H1 (cell line): ENCODE measurements at regions not wholly inside any gene's neighbourhood (a gene's known extent, or its start where the extent isn't known, plus 50 kb on each side); places are given as distances from the start of the nearest gene placed in this dataset.

Experiments used
- CTCF ChIA-PET: fragments of 300-600 bp; sonication (Branson Sonifier 250); formaldehyde crosslinking; loops from one replicate; lab custom pipeline; 2021; ENCODE audit not compliant: partially characterized antibody; lab: Charles Lee
- POLR2A ChIA-PET: fragments of 300-600 bp; sonication (Branson Sonifier 250); formaldehyde crosslinking; loops from one replicate; lab custom pipeline; 2021; ENCODE audit warnings: inconsistent platforms; ENCODE audit not compliant: partially characterized antibody; lab: Charles Lee
- DNase-seq, 2 experiments: peaks; one replicate each; pipeline versions ENCODE4 v3.0.0 to v3.0.0-alpha.2; 2010 to 2022; ENCODE audit warnings: low spot score in 2 of 2, low read depth in 1 of 2, mixed read lengths in 1 of 2
- FAIRE-seq: peaks from 2 replicates; lab custom pipeline; 2011; peaks lifted over from hg19 to GRCh38; lab: Jason Lieb, UNC
- H2AFZ ChIP-seq: 2 replicates; pipeline ENCODE4 v1.8.1; 2012; ENCODE audit warnings: low read length, inconsistent platforms
- H2AK5ac ChIP-seq: 2 replicates; pipeline ENCODE4 v1.6.1; 2013; ENCODE audit warnings: low read depth, low read length
- H2BK120ac ChIP-seq: replicated peaks from 2 replicates; pipeline ENCODE3; 2013; ENCODE audit warnings: low read depth, low read length, inconsistent platforms
- H2BK12ac ChIP-seq: 2 replicates; pipeline ENCODE4 v1.6.1; 2013; ENCODE audit warnings: low read depth, low read length
- H2BK15ac ChIP-seq: 2 replicates; pipeline ENCODE4 v1.6.1; 2013; ENCODE audit warnings: low read length
- H2BK20ac ChIP-seq: 2 replicates; pipeline ENCODE4 v1.6.1; 2013; ENCODE audit warnings: low read length
- H2BK5ac ChIP-seq: 2 replicates; pipeline ENCODE4 v1.6.1; 2013; ENCODE audit warnings: low read depth, low read length
- H3K14ac ChIP-seq: 2 replicates; pipeline ENCODE4 v1.6.1; 2013; ENCODE audit warnings: inconsistent platforms; ENCODE audit not compliant: insufficient read length
- H3K18ac ChIP-seq: 2 replicates; pipeline ENCODE4 v1.6.1; 2013; ENCODE audit warnings: low read length; ENCODE audit errors: extremely low read depth
- H3K23ac ChIP-seq: 2 replicates; pipeline ENCODE4 v1.6.1; 2013; ENCODE audit warnings: inconsistent platforms; ENCODE audit not compliant: insufficient read length
- H3K23me2 ChIP-seq: 2 replicates; pipeline ENCODE4 v1.6.1; 2013; ENCODE audit warnings: low read depth, low read length
- H3K27ac ChIP-seq: 2 replicates; pipeline ENCODE4 v1.6.1; 2011; ENCODE audit warnings: low read depth, low read length, inconsistent platforms
- H3K27me3 ChIP-seq, 4 experiments: replicated peaks in 1 of 4; 1 replicate in 1 of 4; 2 replicates in 3 of 4; pipeline versions ENCODE4 v1.6.1 to v1.8.1; 2011 to 2013; ENCODE audit warnings: low read length in 3 of 4, mild to moderate bottlenecking in 3 of 4, inconsistent platforms in 2 of 4, mixed read lengths in 2 of 4, moderate library complexity in 1 of 4; ENCODE audit not compliant: control insufficient read depth in 3 of 4, insufficient read depth in 3 of 4; ENCODE audit errors: extremely low read depth in 1 of 4
- H3K36me3 ChIP-seq, 4 experiments: 2 replicates each; pipeline versions ENCODE4 v1.6.1 to v1.8.1; 2011 to 2013; ENCODE audit warnings: mild to moderate bottlenecking in 4 of 4, low read length in 3 of 4, moderate library complexity in 2 of 4, control low read depth in 1 of 4, inconsistent platforms in 1 of 4; ENCODE audit not compliant: insufficient read depth in 4 of 4, control insufficient read depth in 2 of 4
- H3K4ac ChIP-seq: replicated peaks from 2 replicates; pipeline ENCODE3; 2013; ENCODE audit warnings: low read length, low read depth, mixed read lengths, inconsistent platforms; ENCODE audit not compliant: insufficient read length
- H3K4me1 ChIP-seq, 4 experiments: replicated peaks in 1 of 4; 1 replicate in 1 of 4; 2 replicates in 3 of 4; pipeline versions ENCODE4 v1.6.1 to v1.8.1; 2011 to 2013; ENCODE audit warnings: low read length in 3 of 4, inconsistent platforms in 2 of 4, mixed read lengths in 1 of 4; ENCODE audit not compliant: insufficient read depth in 4 of 4, control insufficient read depth in 3 of 4
- H3K4me2 ChIP-seq, 2 experiments: 2 replicates each; pipeline versions ENCODE4 v1.6.1 to v1.8.1; 2011 to 2013; ENCODE audit warnings: low read depth in 2 of 2, low read length in 2 of 2, control low read depth in 1 of 2, inconsistent platforms in 1 of 2, mild to moderate bottlenecking in 1 of 2; ENCODE audit not compliant: insufficient read depth in 1 of 2
- H3K4me3 ChIP-seq, 4 experiments: fragments of 200-600, 300-600 bp in 1 of 4; sonication (generic), shearing (Covaris generic), sonication (Bioruptor Twin) in 1 of 4; 2 replicates each; pipeline versions ENCODE4 v1.5.1 to v1.8.1; 2011 to 2016; ENCODE audit warnings: low read length in 4 of 4, low read depth in 3 of 4, control low read depth in 2 of 4, inconsistent platforms in 2 of 4, mild to moderate bottlenecking in 2 of 4, mixed read lengths in 1 of 4, moderate library complexity in 1 of 4; ENCODE audit not compliant: insufficient read depth in 2 of 4; ENCODE audit errors: extremely low read depth in 1 of 4
- H3K56ac ChIP-seq: replicated peaks from 2 replicates; pipeline ENCODE3; 2013; ENCODE audit warnings: low read depth, mild to moderate bottlenecking, mixed read lengths, low read length, inconsistent platforms; ENCODE audit not compliant: insufficient read length
- H3K79me1 ChIP-seq: 2 replicates; pipeline ENCODE4 v1.6.1; 2013; ENCODE audit warnings: low read depth, low read length, control low read depth
- H3K79me2 ChIP-seq, 2 experiments: 2 replicates each; pipeline versions ENCODE4 v1.6.1 to v1.8.1; 2012 to 2013; ENCODE audit warnings: low read length in 2 of 2, mild to moderate bottlenecking in 2 of 2, inconsistent platforms in 1 of 2; ENCODE audit not compliant: insufficient read depth in 2 of 2, control insufficient read depth in 1 of 2
- H3K9ac ChIP-seq, 4 experiments: replicated peaks in 1 of 4; 1 replicate in 1 of 4; 2 replicates in 3 of 4; pipeline versions ENCODE4 v1.6.1 to v1.8.1; 2011 to 2013; ENCODE audit warnings: low read depth in 3 of 4, low read length in 3 of 4, control low read depth in 2 of 4, mild to moderate bottlenecking in 2 of 4, moderate library complexity in 2 of 4, inconsistent platforms in 1 of 4; ENCODE audit errors: extremely low read depth in 1 of 4
- H3K9me3 ChIP-seq, 2 experiments: 2 replicates each; pipeline versions ENCODE4 v1.6.1 to v1.8.1; 2012 to 2013; ENCODE audit warnings: mild to moderate bottlenecking in 2 of 2, moderate library complexity in 2 of 2, control low read depth in 1 of 2, inconsistent platforms in 1 of 2, low read depth in 1 of 2, low read length in 1 of 2, mixed read lengths in 1 of 2; ENCODE audit not compliant: insufficient read depth in 2 of 2
- H4K20me1 ChIP-seq, 2 experiments: replicated peaks in 1 of 2; 2 replicates each; pipeline versions ENCODE3 to v1.8.1; 2011 to 2013; ENCODE audit warnings: inconsistent platforms in 2 of 2, low read length in 2 of 2, mild to moderate bottlenecking in 1 of 2; ENCODE audit not compliant: insufficient read depth in 2 of 2, control insufficient read depth in 1 of 2
- H4K5ac ChIP-seq: 2 replicates; pipeline ENCODE4 v1.6.1; 2013; ENCODE audit warnings: low read length, low read depth, mixed read lengths, inconsistent platforms; ENCODE audit not compliant: insufficient read length
- H4K8ac ChIP-seq: 2 replicates; pipeline ENCODE4 v1.8.0; 2013; ENCODE audit warnings: mild to moderate bottlenecking, moderate library complexity, low read length, inconsistent platforms; ENCODE audit not compliant: insufficient read depth; ENCODE audit errors: extremely low read depth
- H4K91ac ChIP-seq: replicated peaks from 2 replicates; pipeline ENCODE3; 2013; ENCODE audit warnings: low read length, mixed read lengths, inconsistent platforms; ENCODE audit not compliant: insufficient read length
- BRCA1 ChIP-seq: IDR thresholded peaks from 2 replicates; pipeline ENCODE4 v1.6.1; 2012; ENCODE audit warnings: low read depth, low read length, improper control_type of control experiment
- CHD1 ChIP-seq: IDR thresholded peaks from 2 replicates; pipeline ENCODE4 v1.6.1; 2012; ENCODE audit warnings: low read depth, low read length, improper control_type of control experiment
- CREB1 ChIP-seq: IDR thresholded peaks from 2 replicates; pipeline ENCODE4 v1.6.1; 2012; ENCODE audit warnings: inconsistent platforms
- EGR1 ChIP-seq: IDR thresholded peaks from 2 replicates; pipeline ENCODE4 v1.6.1; 2011; ENCODE audit warnings: low read depth, low read length, borderline replicate concordance
- GABPA ChIP-seq: IDR thresholded peaks from 2 replicates; pipeline ENCODE4 v1.6.1; 2011; ENCODE audit warnings: mild to moderate bottlenecking, low read length, moderate library complexity, borderline replicate concordance; ENCODE audit not compliant: insufficient read depth
- GTF2F1 ChIP-seq: IDR thresholded peaks from 2 replicates; pipeline ENCODE4 v1.6.1; 2012; ENCODE audit warnings: low read depth, low read length, improper control_type of control experiment, borderline replicate concordance
- JUN ChIP-seq: IDR thresholded peaks from 2 replicates; pipeline ENCODE4 v1.6.1; 2011; ENCODE audit warnings: low read depth, mild to moderate bottlenecking, improper control_type of control experiment, low read length
- KDM1A ChIP-seq: fragments of 200-600, 300-600 bp; sonication (generic); IDR thresholded peaks from 2 replicates; pipeline ENCODE4 v1.7.1; 2016; ENCODE audit warnings: mild to moderate bottlenecking, low read length, borderline replicate concordance
- KDM4A ChIP-seq: IDR thresholded peaks from one replicate; pipeline ENCODE4 v1.7.1; 2012; ENCODE audit warnings: low read depth, mild to moderate bottlenecking, moderate library complexity, low read length, inconsistent platforms; ENCODE audit not compliant: severe bottlenecking
- NRF1 ChIP-seq: IDR thresholded peaks from 2 replicates; pipeline ENCODE4 v1.6.1; 2011; ENCODE audit warnings: mild to moderate bottlenecking, low read depth, low read length, improper control_type of control experiment
- POLR2A ChIP-seq, 2 experiments: IDR thresholded peaks; 1 replicate in 1 of 2; 2 replicates in 1 of 2; pipeline ENCODE4 v1.6.1; 2011; ENCODE audit warnings: low read depth in 2 of 2, low read length in 2 of 2, mild to moderate bottlenecking in 2 of 2; ENCODE audit errors: control extremely low read depth in 1 of 2
- RNF2 ChIP-seq: fragments of 200-900, 300-1000 bp; sonication (generic); IDR thresholded peaks from 2 replicates; pipeline ENCODE4 v1.7.1; 2016; ENCODE audit warnings: borderline replicate concordance, low read depth, mild to moderate bottlenecking, antibody characterized with exemption, low read length; ENCODE audit not compliant: poor library complexity, severe bottlenecking; ENCODE audit errors: missing control alignments
- SIN3A ChIP-seq, 2 experiments: IDR thresholded peaks in 1 of 2; conservative IDR thresholded peaks in 1 of 2; 2 replicates each; pipeline ENCODE4 v1.6.1; 2011 to 2012; ENCODE audit warnings: low read length in 2 of 2, improper control_type of control experiment in 1 of 2, low read depth in 1 of 2, mild to moderate bottlenecking in 1 of 2
- SP1 ChIP-seq: IDR thresholded peaks from 2 replicates; pipeline ENCODE4 v1.6.1; 2011; ENCODE audit warnings: low read depth, low read length
- SP4 ChIP-seq: IDR thresholded peaks from 2 replicates; pipeline ENCODE4 v1.6.1; 2012; ENCODE audit warnings: low read length, inconsistent platforms
- SUZ12 ChIP-seq: fragments of 200-600 bp; sonication (generic); IDR thresholded peaks from 2 replicates; pipeline ENCODE4 v1.6.1; 2012; ENCODE audit warnings: mild to moderate bottlenecking, inconsistent platforms, low read length, moderate library complexity, mixed read lengths
- TAF1 ChIP-seq: IDR thresholded peaks from 2 replicates; pipeline ENCODE4 v1.6.1; 2011; ENCODE audit warnings: mild to moderate bottlenecking, low read depth, low read length
- WGBS, 2 experiments: shearing (Covaris generic) in 1 of 2; methylation state at CpG; one replicate each; pipeline versions ENCODE4 v1.1.6 to v1.1.7; 2013 to 2015; ENCODE audit warnings: low lambda C conversion rate in 2 of 2, mixed read lengths in 2 of 2, inconsistent platforms in 1 of 2, low coverage in 1 of 2, missing lambda C conversion rate in 1 of 2; ENCODE audit not compliant: insufficient replicate concordance in 2 of 2, insufficient coverage in 1 of 2, insufficient read length in 1 of 2; ENCODE audit errors: extremely low coverage in 1 of 2, missing lambda C conversion rate in 1 of 2; 5-methylcytosine and 5-hydroxymethylcytosine counted together

GRCh38 chr5:159519365-159519764 lies 189.1 kb upstream of the IL12B start:
- Histone ChIP-seq H4K5ac (no peak overlapping the region), H3K56ac (no peak overlapping the region), H3K4me1 (no peaks in the 10 kb centered on the region), H4K91ac (no peak overlapping the region), H4K8ac (no peak overlapping the region), H2BK12ac (no peak overlapping the region), H3K4ac (no peak overlapping the region), H3K9me3 (no peaks in the 10 kb centered on the region), H3K4me3 (no peak overlapping the region), H3K79me1 (no peaks in the 10 kb centered on the region), H3K23me2 (no peaks in the 10 kb centered on the region), H2BK120ac (no peak overlapping the region), H3K79me2 (no peaks in the 10 kb centered on the region), H3K18ac (no peak overlapping the region), H2BK5ac (no peak overlapping the region), H3K14ac (no peak overlapping the region), H2BK15ac (no peak overlapping the region), H4K20me1 (no peaks in the 10 kb centered on the region), H3K23ac (no peak overlapping the region), H3K27me3 (no peaks in the 10 kb centered on the region)
- CTCF ChIA-PET = interaction anchor here (1.6 kb wide), 1 partner anchor 209 kb away, joined by 5 read pairs; no protein-coding TSS in a partner anchor
- no peak for DNase-seq
- TF ChIP-seq POLR2A (IDR thresholded peaks at IDR 0.05; ENCODE audit: control extremely low read depth in 1 of 2, low read depth in 2 of 2, low read length in 2 of 2) (no peak), TAF1 (no peak), KDM1A (no peak), RNF2 (no peak), SIN3A (conservative IDR thresholded peaks at IDR 0.05 in 1 of 2, IDR thresholded peaks at IDR 0.05 in 1 of 2; ENCODE audit: low read depth in 1 of 2, low read length in 2 of 2) (no peak), BRCA1 (no peak), SP4 (no peak), CHD1 (no peak), GABPA (no peak), JUN (no peak), KDM4A (no peak), SUZ12 (no peak), NRF1 (no peak), CREB1 (no peak), GTF2F1 (no peak), SP1 (no peak), EGR1 (no peak)
- TF ChIP-seq, all 59 proteins: peak for 0
- no peak overlapping the region for H2BK20ac ChIP-seq
- 72% methylated on average over 7 of the region's 7 CpGs; no CpG with 5 or more reads in 1 of the 2 experiments for WGBS, 2 experiments
- POLR2A ChIA-PET = no interaction called here
- no peak for FAIRE-seq
- H3K27ac ChIP-seq = no peak overlapping the region
- no peak overlapping the region for H3K9ac ChIP-seq
- no peaks in the 10 kb centered on the region for H3K36me3 ChIP-seq
- no peak overlapping the region for H2AFZ ChIP-seq
- H2AK5ac ChIP-seq = no peak overlapping the region
- H3K4me2 ChIP-seq = no peak overlapping the region
